AG04449 (cell line): ENCODE measurements at regions not wholly inside any gene's neighbourhood (a gene's known extent, or its start where the extent isn't known, plus 50 kb on each side); places are given as distances from the start of the nearest gene placed in this dataset.

Experiments used
- CTCF ChIA-PET: fragments of 350-600 bp; formaldehyde crosslinking; extraction: SDS; loops from one replicate; lab custom pipeline; 2021; ENCODE audit warnings: antibody characterized with exemption; lab: Yijun Ruan, JAX
- POLR2A ChIA-PET: fragments of 400-600, 350-600 bp; formaldehyde crosslinking; extraction: SDS; loops from one replicate; lab custom pipeline; 2020; ENCODE audit warnings: antibody characterized with exemption, inconsistent platforms; lab: Yijun Ruan, JAX
- DNase-seq: peaks from one replicate; pipeline ENCODE4 v3.0.0-alpha.2; 2010; ENCODE audit warnings: low read depth, low spot score
- H3K4me3 ChIP-seq: 2 replicates; pipeline ENCODE4 v1.5.1; 2011; ENCODE audit warnings: low read depth, mild to moderate bottlenecking, control low read depth, low read length
- CTCF ChIP-seq: IDR thresholded peaks from one replicate; pipeline ENCODE4 v1.5.1; 2011; ENCODE audit warnings: mild to moderate bottlenecking, moderate library complexity, low read length, control low read depth, inconsistent platforms; ENCODE audit not compliant: insufficient read depth; ENCODE audit errors: missing control alignments

- no peak overlapping the region for H3K4me3 ChIP-seq
- TF ChIP-seq CTCF, result no peak
- DNase-seq, result no peak
- ChIA-PET CTCF (no interaction called here), POLR2A (no interaction called here)
Measured at GRCh38 chr5:146940295-146940694, 61.7 kb upstream of the PPP2R2B start.

GRCh38 chr5:146944019-146944418, 65.5 kb upstream of the PPP2R2B start:
- CTCF ChIA-PET, result no interaction called here
- POLR2A ChIA-PET, result interaction anchor here (0.7 kb wide), 1 partner anchor 139 kb away, joined by 4 read pairs; no protein-coding TSS in a partner anchor
- DNase-seq, result no peak

GRCh38 chr5:146944764-146945616, 66.4 kb upstream of the PPP2R2B start:
- CTCF ChIA-PET, result interaction anchor here (0.9 to 1.2 kb wide), 2 partner anchors 15 to 403 kb away, joined by 3 read pairs; no protein-coding TSS in a partner anchor
- DNase-seq, result no peak
- TF ChIP-seq CTCF, result no peak
- H3K4me3 ChIP-seq, result no peak overlapping the region
- POLR2A ChIA-PET, result no interaction called here

More at GRCh38 chr5:146944019-146944418, 65.5 kb upstream of the PPP2R2B start:
- no peak overlapping the region for H3K4me3 ChIP-seq
- no peak for TF ChIP-seq CTCF

- ChIA-PET CTCF (interaction anchor here (0.9 to 1.2 kb wide), 2 partner anchors 14 to 404 kb away, joined by 3 read pairs; no protein-coding TSS in a partner anchor), POLR2A (no interaction called here)
- H3K4me3 ChIP-seq, result no peak overlapping the region
- no peak for DNase-seq
- TF ChIP-seq CTCF, result no peak
Measured at GRCh38 chr5:146945617-146946084, 67.1 kb upstream of the PPP2R2B start.

- ChIA-PET POLR2A (no interaction called here), CTCF (interaction anchor here (1.2 kb wide), 2 partner anchors 18 to 412 kb away, joined by 3 to 12 read pairs; no protein-coding TSS in a partner anchor)
- no peak for DNase-seq
- no peak for TF ChIP-seq CTCF
- no peak overlapping the region for H3K4me3 ChIP-seq
Measured at GRCh38 chr5:146947181-146947941, 68.8 kb upstream of the PPP2R2B start.

GRCh38 chr5:146948666-146949065, 70.1 kb upstream of the PPP2R2B start:
- TF ChIP-seq CTCF, result no peak
- CTCF ChIA-PET, result interaction anchor here (1.8 kb wide), 1 partner anchor 18 kb away, joined by 9 read pairs; no protein-coding TSS in a partner anchor

More at GRCh38 chr5:146948666-146949065, 70.1 kb upstream of the PPP2R2B start:
- POLR2A ChIA-PET, result no interaction called here
- no peak overlapping the region for H3K4me3 ChIP-seq
- DNase-seq, result no peak
